SK-N-SH treated with all-trans-retinoic acid at 6 μM for 48 hours (cell line): ENCODE measurements at regions not wholly inside any gene's neighbourhood (a gene's known extent, or its start where the extent isn't known, plus 50 kb on each side); places are given as distances from the start of the nearest gene placed in this dataset.

Experiments used
- ATAC-seq: fragments of 200-7000 bp; cut with Tn5 transposase; 3 replicates; pipeline ENCODE4 v1.9.1; 2020; ENCODE audit warnings: mild to moderate bottlenecking, moderate library complexity
- ARNTL ChIP-seq: fragments of 450-650 bp; formaldehyde crosslinking; IDR thresholded peaks from 2 replicates; pipeline ENCODE4 v1.5.0; 2020; ENCODE audit warnings: low read depth, mild to moderate bottlenecking, moderate library complexity, borderline replicate concordance
- BACH2 ChIP-seq: fragments of 250-450 bp; sonication (Bioruptor Pico); IDR thresholded peaks from 2 replicates; pipeline ENCODE4 v1.9.0; 2021; ENCODE audit warnings: mild to moderate bottlenecking, borderline replicate concordance
- CSDC2 ChIP-seq: fragments of 250-450 bp; sonication (Bioruptor Pico); IDR thresholded peaks from 2 replicates; pipeline ENCODE4 v1.5.0; 2020; ENCODE audit warnings: mild to moderate bottlenecking, moderate library complexity
- ESRRG ChIP-seq: fragments of 250-450 bp; sonication (Bioruptor Pico); IDR thresholded peaks from 2 replicates; pipeline ENCODE4 v1.6.1; 2021; ENCODE audit warnings: mild to moderate bottlenecking
- GLIS3 ChIP-seq: fragments of 250-450 bp; sonication (Bioruptor Pico); IDR thresholded peaks from 2 replicates; pipeline ENCODE4 v1.5.0; 2020; ENCODE audit warnings: mild to moderate bottlenecking, moderate library complexity
- ISL1 ChIP-seq: fragments of 250-450 bp; sonication (Bioruptor Pico); IDR thresholded peaks from 2 replicates; pipeline ENCODE4 v2.1.2; 2022; ENCODE audit warnings: mild to moderate bottlenecking, moderate library complexity
- OSR1 ChIP-seq: fragments of 250-450 bp; sonication (Bioruptor Pico); IDR thresholded peaks from 2 replicates; pipeline ENCODE4 v1.8.0; 2022; ENCODE audit warnings: moderate library complexity, mild to moderate bottlenecking, inconsistent platforms
- PPARA ChIP-seq: fragments of 250-450 bp; sonication (Bioruptor Pico); IDR thresholded peaks from 2 replicates; pipeline ENCODE4 v1.5.0; 2020; ENCODE audit warnings: mild to moderate bottlenecking, borderline replicate concordance
- RARB ChIP-seq: fragments of 250-450 bp; sonication (Bioruptor Pico); IDR thresholded peaks from 2 replicates; pipeline ENCODE4 v1.8.0; 2021; ENCODE audit warnings: mild to moderate bottlenecking, moderate library complexity
- SNAI2 ChIP-seq: fragments of 250-450 bp; sonication (Bioruptor Pico); IDR thresholded peaks from 2 replicates; pipeline ENCODE4 v1.5.0; 2020; ENCODE audit warnings: mild to moderate bottlenecking, moderate library complexity
- TCF4 ChIP-seq: fragments of 250-450 bp; sonication (Bioruptor Pico); IDR thresholded peaks from 2 replicates; pipeline ENCODE4 v1.8.0; 2021; ENCODE audit warnings: mild to moderate bottlenecking, moderate library complexity, borderline replicate concordance
- TOX ChIP-seq: fragments of 250-450 bp; sonication (Bioruptor Pico); IDR thresholded peaks from 2 replicates; pipeline ENCODE4 v1.8.0; 2021; ENCODE audit warnings: mild to moderate bottlenecking, moderate library complexity, borderline replicate concordance
- ZC3H10 ChIP-seq: fragments of 250-450 bp; sonication (Bioruptor Pico); IDR thresholded peaks from 2 replicates; pipeline ENCODE4 v1.5.1; 2021; ENCODE audit warnings: mild to moderate bottlenecking, moderate library complexity
- ZFP3 ChIP-seq: fragments of 250-450 bp; sonication (Bioruptor Pico); IDR thresholded peaks from 2 replicates; pipeline ENCODE4 v1.5.0; 2020; ENCODE audit warnings: mild to moderate bottlenecking, moderate library complexity
- ZFP30 ChIP-seq: fragments of 450-650 bp; formaldehyde crosslinking; IDR thresholded peaks from 2 replicates; pipeline ENCODE4 v1.5.0; 2022; ENCODE audit warnings: mild to moderate bottlenecking, moderate library complexity
- ZNF8 ChIP-seq: fragments of 450-650 bp; formaldehyde crosslinking; IDR thresholded peaks from 2 replicates; pipeline ENCODE4 v1.5.0; 2020; ENCODE audit warnings: mild to moderate bottlenecking, moderate library complexity
- TF ChIP-seq, protein P1 (sequence below): fragments of 250-450 bp; sonication (Bioruptor Pico); IDR thresholded peaks from 2 replicates; pipeline ENCODE4 v1.8.0; 2021; ENCODE audit warnings: low read depth, mild to moderate bottlenecking, moderate library complexity, borderline replicate concordance
- TF ChIP-seq, protein P2 (sequence below): fragments of 250-450 bp; sonication (Bioruptor Pico); IDR thresholded peaks from 2 replicates; pipeline ENCODE4 v1.5.1; 2020; ENCODE audit warnings: low read depth, mild to moderate bottlenecking, moderate library complexity
- TF ChIP-seq, protein P3 (sequence below): fragments of 250-450 bp; sonication (Bioruptor Pico); IDR thresholded peaks from 2 replicates; pipeline ENCODE4 v1.5.0; 2020; ENCODE audit warnings: mild to moderate bottlenecking, moderate library complexity

DNA sequence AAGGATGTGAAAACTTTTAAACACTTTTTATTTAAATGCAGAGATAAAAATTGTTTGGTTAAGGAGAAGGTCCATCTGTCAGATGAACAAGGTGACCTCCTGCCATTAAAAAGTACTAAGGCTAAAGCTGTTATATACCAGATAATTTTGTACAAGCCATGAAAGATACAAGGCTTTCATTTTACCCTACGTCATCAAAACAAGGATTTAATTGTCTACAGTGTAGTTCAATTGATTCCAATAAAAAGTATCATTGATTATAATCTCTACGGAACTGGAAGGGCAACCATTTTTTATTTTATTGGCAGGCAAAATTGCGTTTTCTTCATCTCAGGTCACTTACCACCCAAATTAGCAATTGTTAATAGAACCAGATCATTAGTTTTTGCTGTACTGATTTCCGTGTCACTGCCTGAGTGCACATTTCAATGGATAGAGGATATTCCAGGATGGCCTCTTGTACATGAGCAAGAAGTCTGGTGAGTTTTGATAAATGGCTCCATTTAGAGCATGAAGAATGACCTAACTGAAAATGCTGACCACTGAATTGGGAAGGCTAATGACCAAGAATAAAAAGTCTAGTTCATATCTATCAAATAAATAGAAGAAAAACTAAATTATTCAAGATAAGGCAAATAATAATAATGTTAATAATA, 564.9 kb downstream of the JRKL start:
- ATAC-seq = no peak
- TF ChIP-seq SNAI2 (CRISPR knock-in tag) = no peak
- no peak for TF ChIP-seq PPARA (CRISPR knock-in tag)
- TF ChIP-seq, protein P1, sequence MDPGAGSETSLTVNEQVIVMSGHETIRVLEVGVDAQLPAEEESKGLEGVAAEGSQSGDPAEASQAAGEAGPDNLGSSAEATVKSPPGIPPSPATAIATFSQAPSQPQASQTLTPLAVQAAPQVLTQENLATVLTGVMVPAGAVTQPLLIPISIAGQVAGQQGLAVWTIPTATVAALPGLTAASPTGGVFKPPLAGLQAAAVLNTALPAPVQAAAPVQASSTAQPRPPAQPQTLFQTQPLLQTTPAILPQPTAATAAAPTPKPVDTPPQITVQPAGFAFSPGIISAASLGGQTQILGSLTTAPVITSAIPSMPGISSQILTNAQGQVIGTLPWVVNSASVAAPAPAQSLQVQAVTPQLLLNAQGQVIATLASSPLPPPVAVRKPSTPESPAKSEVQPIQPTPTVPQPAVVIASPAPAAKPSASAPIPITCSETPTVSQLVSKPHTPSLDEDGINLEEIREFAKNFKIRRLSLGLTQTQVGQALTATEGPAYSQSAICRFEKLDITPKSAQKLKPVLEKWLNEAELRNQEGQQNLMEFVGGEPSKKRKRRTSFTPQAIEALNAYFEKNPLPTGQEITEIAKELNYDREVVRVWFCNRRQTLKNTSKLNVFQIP (CRISPR knock-in tag) = no peak
- no peak for TF ChIP-seq ZFP3 (CRISPR knock-in tag)
- TF ChIP-seq BACH2 = no peak
- TF ChIP-seq ISL1 = no peak
- TF ChIP-seq OSR1 (CRISPR knock-in tag) = no peak
- TF ChIP-seq, protein P2, sequence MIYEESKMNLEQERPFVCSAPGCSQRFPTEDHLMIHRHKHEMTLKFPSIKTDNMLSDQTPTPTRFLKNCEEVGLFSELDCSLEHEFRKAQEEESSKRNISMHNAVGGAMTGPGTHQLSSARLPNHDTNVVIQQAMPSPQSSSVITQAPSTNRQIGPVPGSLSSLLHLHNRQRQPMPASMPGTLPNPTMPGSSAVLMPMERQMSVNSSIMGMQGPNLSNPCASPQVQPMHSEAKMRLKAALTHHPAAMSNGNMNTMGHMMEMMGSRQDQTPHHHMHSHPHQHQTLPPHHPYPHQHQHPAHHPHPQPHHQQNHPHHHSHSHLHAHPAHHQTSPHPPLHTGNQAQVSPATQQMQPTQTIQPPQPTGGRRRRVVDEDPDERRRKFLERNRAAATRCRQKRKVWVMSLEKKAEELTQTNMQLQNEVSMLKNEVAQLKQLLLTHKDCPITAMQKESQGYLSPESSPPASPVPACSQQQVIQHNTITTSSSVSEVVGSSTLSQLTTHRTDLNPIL = no peak
- no peak for TF ChIP-seq TOX (CRISPR knock-in tag)

DNA sequence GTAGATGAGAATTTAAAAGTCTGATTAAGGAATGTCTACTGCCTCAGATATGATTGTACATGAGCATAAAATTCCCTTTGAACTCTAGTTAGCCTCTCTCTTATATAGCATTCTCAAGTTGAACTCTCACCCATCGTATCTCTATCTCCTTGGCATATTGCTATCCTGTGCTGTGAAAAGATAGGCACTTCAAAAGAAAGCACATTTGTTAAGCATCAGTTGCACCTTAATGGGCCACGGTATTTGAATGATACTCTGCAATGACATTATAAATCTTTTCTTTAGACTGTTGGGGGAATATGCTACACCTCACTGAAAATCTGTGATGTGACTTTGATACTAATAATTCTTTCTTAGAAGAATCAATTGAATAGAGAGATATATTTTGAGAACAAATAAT, 570.7 kb downstream of the JRKL start:
- TF ChIP-seq OSR1 (CRISPR knock-in tag) = no peak
- TF ChIP-seq, protein P3, sequence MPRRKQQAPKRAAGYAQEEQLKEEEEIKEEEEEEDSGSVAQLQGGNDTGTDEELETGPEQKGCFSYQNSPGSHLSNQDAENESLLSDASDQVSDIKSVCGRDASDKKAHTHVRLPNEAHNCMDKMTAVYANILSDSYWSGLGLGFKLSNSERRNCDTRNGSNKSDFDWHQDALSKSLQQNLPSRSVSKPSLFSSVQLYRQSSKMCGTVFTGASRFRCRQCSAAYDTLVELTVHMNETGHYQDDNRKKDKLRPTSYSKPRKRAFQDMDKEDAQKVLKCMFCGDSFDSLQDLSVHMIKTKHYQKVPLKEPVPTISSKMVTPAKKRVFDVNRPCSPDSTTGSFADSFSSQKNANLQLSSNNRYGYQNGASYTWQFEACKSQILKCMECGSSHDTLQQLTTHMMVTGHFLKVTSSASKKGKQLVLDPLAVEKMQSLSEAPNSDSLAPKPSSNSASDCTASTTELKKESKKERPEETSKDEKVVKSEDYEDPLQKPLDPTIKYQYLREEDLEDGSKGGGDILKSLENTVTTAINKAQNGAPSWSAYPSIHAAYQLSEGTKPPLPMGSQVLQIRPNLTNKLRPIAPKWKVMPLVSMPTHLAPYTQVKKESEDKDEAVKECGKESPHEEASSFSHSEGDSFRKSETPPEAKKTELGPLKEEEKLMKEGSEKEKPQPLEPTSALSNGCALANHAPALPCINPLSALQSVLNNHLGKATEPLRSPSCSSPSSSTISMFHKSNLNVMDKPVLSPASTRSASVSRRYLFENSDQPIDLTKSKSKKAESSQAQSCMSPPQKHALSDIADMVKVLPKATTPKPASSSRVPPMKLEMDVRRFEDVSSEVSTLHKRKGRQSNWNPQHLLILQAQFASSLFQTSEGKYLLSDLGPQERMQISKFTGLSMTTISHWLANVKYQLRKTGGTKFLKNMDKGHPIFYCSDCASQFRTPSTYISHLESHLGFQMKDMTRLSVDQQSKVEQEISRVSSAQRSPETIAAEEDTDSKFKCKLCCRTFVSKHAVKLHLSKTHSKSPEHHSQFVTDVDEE (CRISPR knock-in tag) = no peak
- TF ChIP-seq TCF4 = no peak
- no peak for TF ChIP-seq ZFP3 (CRISPR knock-in tag)
- no peak for TF ChIP-seq ZFP30 (CRISPR knock-in tag)
- no peak for TF ChIP-seq ZC3H10 (CRISPR knock-in tag)
- TF ChIP-seq ARNTL (CRISPR knock-in tag) = no peak
- TF ChIP-seq, all 23 proteins: peak for 0
- ATAC-seq = no peak

DNA sequence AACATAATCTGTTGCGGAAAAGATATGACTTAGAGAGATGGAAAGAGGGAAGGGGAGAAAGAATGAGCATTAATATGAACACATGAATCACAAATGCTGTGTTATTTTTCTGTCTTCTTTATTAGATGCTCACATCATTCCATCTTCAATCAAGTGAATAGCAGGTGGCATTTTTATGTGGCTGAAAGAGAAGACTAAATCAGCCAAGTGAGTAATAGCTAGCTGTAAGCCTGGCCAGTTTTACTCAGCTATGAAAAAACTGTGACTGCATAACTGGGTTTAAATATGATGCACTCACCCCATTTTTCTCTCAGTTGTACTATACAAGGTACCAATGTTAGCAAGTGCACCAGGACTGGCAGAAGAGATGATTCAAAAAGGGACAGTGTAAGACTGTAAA, 571.1 kb downstream of the JRKL start:
- ATAC-seq = no peak
- TF ChIP-seq BACH2 = no peak
- TF ChIP-seq, protein P2 = no peak
- TF ChIP-seq PPARA (CRISPR knock-in tag) = no peak
- TF ChIP-seq CSDC2 (CRISPR knock-in tag) = no peak
- no peak for TF ChIP-seq ISL1
- TF ChIP-seq ZC3H10 (CRISPR knock-in tag) = no peak
- TF ChIP-seq ZNF8 (CRISPR knock-in tag) = no peak
- TF ChIP-seq ZFP3 (CRISPR knock-in tag) = no peak
- TF ChIP-seq, protein P3 (CRISPR knock-in tag) = no peak
- no peak for TF ChIP-seq GLIS3
- TF ChIP-seq, protein P1 (CRISPR knock-in tag) = no peak
- TF ChIP-seq ARNTL (CRISPR knock-in tag) = no peak
- TF ChIP-seq ESRRG = no peak
- TF ChIP-seq OSR1 (CRISPR knock-in tag) = no peak
- no peak for TF ChIP-seq RARB (CRISPR knock-in tag)
